Ovary (tissue), 7 donors: ENCODE measurements at regions not wholly inside any gene's neighbourhood (a gene's known extent, or its start where the extent isn't known, plus 50 kb on each side); places are given as distances from the start of the nearest gene placed in this dataset.

Experiments
- DNase-seq, 5 donors: peaks; one replicate each; pipeline ENCODE4 v3.0.0-alpha.2; 2019 to 2020
- H3K27ac ChIP-seq, 2 donors: fragments of 200-600 bp; one replicate each; pipeline versions ENCODE4 v1.5.1 to v1.8.0; 2019 to 2022
- H3K27me3 ChIP-seq: fragments of 200-600 bp; one replicate; pipeline ENCODE4 v1.8.0; 2022
- H3K36me3 ChIP-seq: fragments of 200-600 bp; sonication (generic); one replicate; pipeline ENCODE4 v1.5.1; 2019
- H3K4me1 ChIP-seq: one replicate; pipeline ENCODE4 v1.8.1; 2013; ENCODE audit warnings: mild to moderate bottlenecking, moderate library complexity; ENCODE audit not compliant: insufficient read depth
- H3K4me3 ChIP-seq: fragments of 200-600 bp; sonication (generic); one replicate; pipeline ENCODE4 v1.5.1; 2017
- H3K9me3 ChIP-seq, 2 donors: fragments of 200-600 bp in 1 of 2; sonication (generic) in 1 of 2; one replicate each; pipeline versions ENCODE4 v1.5.1 to v1.8.1; 2013 to 2019; ENCODE audit warnings: mild to moderate bottlenecking in 1 of 2, moderate library complexity in 1 of 2
- EP300 ChIP-seq: sonication (generic); formaldehyde crosslinking; IDR thresholded peaks from one replicate; pipeline ENCODE4 v1.6.1; 2017; ENCODE audit warnings: antibody characterized with exemption
- POLR2A ChIP-seq: fragments of 450-650 bp; IDR thresholded peaks from one replicate; pipeline ENCODE4 v1.6.1; 2017; ENCODE audit warnings: antibody characterized with exemption, mild to moderate bottlenecking, moderate library complexity
- WGBS, 3 donors: extraction: QIAGEN DNeasy Blood & Tissue Kit in 1 of 3; methylation state at CpG; one replicate each; pipeline versions ENCODE4 v1.1.5 to v1.1.7; 2013 to 2017; 5-methylcytosine and 5-hydroxymethylcytosine counted together
- intact Hi-C, 4 donors: fragments of 100-400 bp; cut with DNase I; formaldehyde crosslinking; loops; one replicate each; pipeline versions ENCODE4 v1.11.0 to v1.15.1; 2022 to 2023
- TF ChIP-seq, protein P1 (sequence below), 3 donors: fragments of 450-650 bp in 2 of 3; fragments of 200-600 bp in 1 of 3; IDR thresholded peaks; one replicate each; pipeline versions ENCODE4 v1.5.1 to v1.8.0; 2016 to 2022; ENCODE audit warnings: antibody characterized with exemption in 3 of 3, mild to moderate bottlenecking in 1 of 3
- donor health status: DM: no; HTN: no; CAD: no; lungs with moderate emphysema.
- donor health status: DM: no; HTN: no; CAD: no.
- donor health status: Bipolar disorder and iron deficiency.
- donor health status: DM: no; HTN: no; CAD: no.
- donor health status: DM: yes; HTN: yes; CAD: no.

DNA sequence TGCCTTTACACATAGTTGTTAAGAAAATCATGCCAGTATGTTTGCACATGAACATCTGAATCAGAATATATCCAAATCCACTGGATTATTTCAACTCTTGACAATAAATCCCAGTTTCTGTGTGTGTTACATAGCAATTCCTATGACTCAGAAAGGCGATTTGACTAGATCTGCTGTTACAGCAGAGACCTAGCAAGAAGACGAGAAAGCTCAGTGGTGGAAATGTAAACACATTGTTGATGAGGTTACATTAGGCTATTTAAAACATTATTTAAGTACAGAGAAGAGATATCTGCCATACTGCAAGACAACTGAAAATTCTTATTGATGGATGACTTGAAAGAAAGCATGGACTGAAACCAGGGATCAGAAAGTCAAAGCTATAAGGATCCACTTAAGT is 73.0 kb upstream of the SMIM21 start:
- Histone ChIP-seq H3K27ac (no peak overlapping the region), H3K4me1 (no peaks in the 10 kb centered on the region), H3K4me3 (no peak overlapping the region), H3K36me3 (no peaks in the 10 kb centered on the region), H3K9me3 (no peaks in the 10 kb centered on the region), H3K27me3 (no peaks in the 10 kb centered on the region)
- intact Hi-C loops: no loop called here
- 84 to 86% (median 85%) methylated on average over 2 of the region's 2 CpGs for WGBS, 3 donors
- no peak for TF ChIP-seq POLR2A
- no peak for TF ChIP-seq EP300
- TF ChIP-seq, protein P1, sequence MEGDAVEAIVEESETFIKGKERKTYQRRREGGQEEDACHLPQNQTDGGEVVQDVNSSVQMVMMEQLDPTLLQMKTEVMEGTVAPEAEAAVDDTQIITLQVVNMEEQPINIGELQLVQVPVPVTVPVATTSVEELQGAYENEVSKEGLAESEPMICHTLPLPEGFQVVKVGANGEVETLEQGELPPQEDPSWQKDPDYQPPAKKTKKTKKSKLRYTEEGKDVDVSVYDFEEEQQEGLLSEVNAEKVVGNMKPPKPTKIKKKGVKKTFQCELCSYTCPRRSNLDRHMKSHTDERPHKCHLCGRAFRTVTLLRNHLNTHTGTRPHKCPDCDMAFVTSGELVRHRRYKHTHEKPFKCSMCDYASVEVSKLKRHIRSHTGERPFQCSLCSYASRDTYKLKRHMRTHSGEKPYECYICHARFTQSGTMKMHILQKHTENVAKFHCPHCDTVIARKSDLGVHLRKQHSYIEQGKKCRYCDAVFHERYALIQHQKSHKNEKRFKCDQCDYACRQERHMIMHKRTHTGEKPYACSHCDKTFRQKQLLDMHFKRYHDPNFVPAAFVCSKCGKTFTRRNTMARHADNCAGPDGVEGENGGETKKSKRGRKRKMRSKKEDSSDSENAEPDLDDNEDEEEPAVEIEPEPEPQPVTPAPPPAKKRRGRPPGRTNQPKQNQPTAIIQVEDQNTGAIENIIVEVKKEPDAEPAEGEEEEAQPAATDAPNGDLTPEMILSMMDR (IDR thresholded peaks at IDR 0.05): no peak
- no peak for DNase-seq

DNA sequence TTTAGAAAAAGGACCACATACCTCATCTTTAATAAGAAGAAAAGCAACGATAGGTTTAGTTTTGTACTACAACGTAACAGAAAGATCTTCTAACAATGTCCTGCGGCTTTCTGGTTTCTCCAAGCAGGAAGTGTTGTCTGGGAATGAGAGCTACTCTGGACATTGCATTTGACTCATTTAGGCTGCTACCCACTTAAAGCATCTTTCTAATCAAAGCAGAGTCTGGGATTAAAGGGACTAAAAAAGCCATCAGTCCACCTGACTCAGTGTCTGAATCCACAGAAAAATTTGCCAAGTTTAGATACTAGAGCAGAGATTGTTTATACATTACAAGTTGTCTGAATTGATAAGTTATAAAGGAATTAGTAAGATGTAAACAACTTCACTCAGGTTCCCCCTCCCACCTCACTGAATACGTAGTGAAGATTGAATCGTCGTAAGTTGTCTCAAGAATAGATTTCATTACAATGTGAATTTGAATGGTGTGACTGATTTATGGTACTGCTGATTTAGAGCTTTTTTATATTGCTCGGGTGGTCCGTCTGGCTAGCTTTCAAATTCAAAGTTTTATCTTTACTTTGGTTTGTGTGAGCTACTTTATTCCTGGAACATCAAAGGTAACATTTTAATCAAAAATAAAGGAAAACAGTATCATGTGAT is 70.2 kb upstream of the SMIM21 start:
- no peak overlapping the region for H3K4me3 ChIP-seq
- no peaks in the 10 kb centered on the region for H3K4me1 ChIP-seq
- no peaks in the 10 kb centered on the region for H3K36me3 ChIP-seq
- H3K27ac ChIP-seq: no peak overlapping the region
- WGBS, 3 donors: 52 to 63% (median 53%) methylated on average over 8 of the region's 8 CpGs
- DNase-seq: no peak
- intact Hi-C loops: no loop called here
- H3K27me3 ChIP-seq: no peaks in the 10 kb centered on the region
- TF ChIP-seq EP300: no peak
- TF ChIP-seq, protein P1 (IDR thresholded peaks at IDR 0.05): no peak
- TF ChIP-seq POLR2A: no peak
- H3K9me3 ChIP-seq: no peaks in the 10 kb centered on the region

DNA sequence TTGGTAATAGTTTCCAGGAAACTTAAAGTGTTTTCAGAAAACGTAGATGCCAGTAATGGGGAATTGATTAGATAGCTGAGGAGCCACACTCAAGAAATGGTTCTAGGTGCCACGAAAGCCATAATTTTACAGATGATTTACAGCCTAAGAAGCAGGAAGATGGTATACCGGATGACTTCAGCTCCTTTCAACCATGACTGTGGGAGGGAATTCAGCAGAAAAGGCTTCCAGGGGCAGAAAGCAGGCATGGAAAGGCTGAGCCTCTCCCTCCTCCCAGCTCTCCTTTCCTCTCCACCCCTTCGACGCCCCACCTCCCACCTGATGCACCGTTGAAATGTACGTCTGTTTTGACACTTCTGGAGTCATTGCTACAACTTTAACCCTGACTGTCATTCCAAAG is 68.6 kb upstream of the SMIM21 start:
- H3K27ac ChIP-seq: no peak overlapping the region
- no peaks in the 10 kb centered on the region for H3K4me1 ChIP-seq
- no peak for TF ChIP-seq EP300
- TF ChIP-seq, protein P1 (IDR thresholded peaks at IDR 0.05): no peak
- TF ChIP-seq POLR2A: no peak
- no peak for DNase-seq
- H3K27me3 ChIP-seq: no peaks in the 10 kb centered on the region
- WGBS, 3 donors: 68 to 76% (median 72%) methylated on average over 7 of the region's 7 CpGs
- H3K4me3 ChIP-seq: no peak overlapping the region
- no peaks in the 10 kb centered on the region for H3K36me3 ChIP-seq
- intact Hi-C loops: no loop called here
- H3K9me3 ChIP-seq: no peaks in the 10 kb centered on the region

GRCh38 chr18:75492852-75493251 is 65.3 kb upstream of the SMIM21 start:
- no peaks in the 10 kb centered on the region for H3K9me3 ChIP-seq
- H3K27ac ChIP-seq: no peak overlapping the region
- no peaks in the 10 kb centered on the region for H3K36me3 ChIP-seq
- no peak overlapping the region for H3K4me3 ChIP-seq
- DNase-seq: no peak
- no peaks in the 10 kb centered on the region for H3K27me3 ChIP-seq
- no peaks in the 10 kb centered on the region for H3K4me1 ChIP-seq
- WGBS, 3 donors: 45 to 68% (median 58%) methylated on average over 2 of the region's 2 CpGs
- intact Hi-C loops: no loop called here
- no peak for TF ChIP-seq POLR2A
- no peak for TF ChIP-seq EP300
- TF ChIP-seq, protein P1 (IDR thresholded peaks at IDR 0.05): no peak
